WERI-Rb-1 (cell line): ENCODE measurements at regions not wholly inside any gene's neighbourhood (a gene's known extent, or its start where the extent isn't known, plus 50 kb on each side); places are given as distances from the start of the nearest gene placed in this dataset.

ENCODE experiments used
- DNase-seq: peaks from one replicate; pipeline ENCODE4 v3.0.0-alpha.2; 2020
- H3K27ac ChIP-seq: fragments of 250-450 bp; sonication (Bioruptor Pico); 2 replicates; pipeline ENCODE4 v1.5.1; 2020; ENCODE audit warnings: mild to moderate bottlenecking, moderate library complexity
- H3K27me3 ChIP-seq: fragments of 250-450 bp; sonication (Bioruptor Pico); 2 replicates; pipeline ENCODE4 v1.5.1; 2021; ENCODE audit warnings: mild to moderate bottlenecking, low read depth, moderate library complexity; ENCODE audit not compliant: insufficient read depth, severe bottlenecking
- H3K36me3 ChIP-seq: fragments of 250-450 bp; sonication (Bioruptor Pico); 2 replicates; pipeline ENCODE4 v1.5.1; 2020; ENCODE audit warnings: mild to moderate bottlenecking, moderate library complexity
- H3K4me3 ChIP-seq: 2 replicates; pipeline ENCODE4 v1.5.1; 2011; ENCODE audit warnings: low read depth, mild to moderate bottlenecking, control low read depth, low read length
- H3K9me3 ChIP-seq: fragments of 250-450 bp; sonication (Bioruptor Pico); 2 replicates; pipeline ENCODE4 v1.5.1; 2021; ENCODE audit warnings: mild to moderate bottlenecking, moderate library complexity; ENCODE audit not compliant: severe bottlenecking
- TF ChIP-seq, protein P1 (sequence below): IDR thresholded peaks from 2 replicates; pipeline ENCODE4 v1.5.1; 2011; ENCODE audit warnings: low read depth, mild to moderate bottlenecking, control low read depth, inconsistent platforms, low read length

- Histone ChIP-seq H3K27ac (no peak overlapping the region), H3K9me3 (no peaks in the 10 kb centered on the region), H3K4me3 (no peak overlapping the region), H3K27me3 (no peaks in the 10 kb centered on the region), H3K36me3 (no peaks in the 10 kb centered on the region)
- TF ChIP-seq, protein P1, sequence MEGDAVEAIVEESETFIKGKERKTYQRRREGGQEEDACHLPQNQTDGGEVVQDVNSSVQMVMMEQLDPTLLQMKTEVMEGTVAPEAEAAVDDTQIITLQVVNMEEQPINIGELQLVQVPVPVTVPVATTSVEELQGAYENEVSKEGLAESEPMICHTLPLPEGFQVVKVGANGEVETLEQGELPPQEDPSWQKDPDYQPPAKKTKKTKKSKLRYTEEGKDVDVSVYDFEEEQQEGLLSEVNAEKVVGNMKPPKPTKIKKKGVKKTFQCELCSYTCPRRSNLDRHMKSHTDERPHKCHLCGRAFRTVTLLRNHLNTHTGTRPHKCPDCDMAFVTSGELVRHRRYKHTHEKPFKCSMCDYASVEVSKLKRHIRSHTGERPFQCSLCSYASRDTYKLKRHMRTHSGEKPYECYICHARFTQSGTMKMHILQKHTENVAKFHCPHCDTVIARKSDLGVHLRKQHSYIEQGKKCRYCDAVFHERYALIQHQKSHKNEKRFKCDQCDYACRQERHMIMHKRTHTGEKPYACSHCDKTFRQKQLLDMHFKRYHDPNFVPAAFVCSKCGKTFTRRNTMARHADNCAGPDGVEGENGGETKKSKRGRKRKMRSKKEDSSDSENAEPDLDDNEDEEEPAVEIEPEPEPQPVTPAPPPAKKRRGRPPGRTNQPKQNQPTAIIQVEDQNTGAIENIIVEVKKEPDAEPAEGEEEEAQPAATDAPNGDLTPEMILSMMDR: no peak
- no peak for DNase-seq
These were observed 95.1 kb upstream of the MRPS22 start for GRCh38 chr3:139248593-139249255.

- Histone ChIP-seq H3K27ac (no peak overlapping the region), H3K27me3 (no peaks in the 10 kb centered on the region), H3K9me3 (no peaks in the 10 kb centered on the region), H3K36me3 (no peaks in the 10 kb centered on the region), H3K4me3 (no peak overlapping the region)
- TF ChIP-seq, protein P1: no peak
- DNase-seq: no peak
These were observed 92.3 kb upstream of the MRPS22 start for GRCh38 chr3:139251529-139251928.

DNA sequence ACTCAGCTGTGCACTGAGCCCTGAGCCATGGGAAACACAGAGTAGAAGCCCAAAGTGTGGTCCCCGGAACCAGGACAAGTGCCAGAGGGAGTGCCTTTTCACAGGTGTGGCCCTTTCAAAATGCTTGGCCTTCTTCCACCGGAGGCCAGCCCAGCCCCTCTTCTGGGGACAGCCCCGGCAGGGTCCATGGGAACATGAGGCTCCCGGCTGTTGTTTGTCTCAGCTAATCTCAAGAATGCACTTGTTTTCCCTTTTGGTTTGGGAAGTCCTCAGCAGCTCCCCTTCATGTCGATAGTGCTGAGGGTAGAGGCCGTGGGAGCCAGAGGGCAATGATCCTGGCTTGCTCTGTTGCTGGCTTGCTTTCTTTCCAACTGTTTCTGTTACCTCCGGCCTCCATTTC lies 91.1 kb upstream of the MRPS22 start:
- no peak overlapping the region for H3K27ac ChIP-seq
- no peak overlapping the region for H3K4me3 ChIP-seq
- no peaks in the 10 kb centered on the region for H3K27me3 ChIP-seq
- TF ChIP-seq, protein P1: no peak
- H3K9me3 ChIP-seq: no peaks in the 10 kb centered on the region
- no peak for DNase-seq
- no peaks in the 10 kb centered on the region for H3K36me3 ChIP-seq

DNA sequence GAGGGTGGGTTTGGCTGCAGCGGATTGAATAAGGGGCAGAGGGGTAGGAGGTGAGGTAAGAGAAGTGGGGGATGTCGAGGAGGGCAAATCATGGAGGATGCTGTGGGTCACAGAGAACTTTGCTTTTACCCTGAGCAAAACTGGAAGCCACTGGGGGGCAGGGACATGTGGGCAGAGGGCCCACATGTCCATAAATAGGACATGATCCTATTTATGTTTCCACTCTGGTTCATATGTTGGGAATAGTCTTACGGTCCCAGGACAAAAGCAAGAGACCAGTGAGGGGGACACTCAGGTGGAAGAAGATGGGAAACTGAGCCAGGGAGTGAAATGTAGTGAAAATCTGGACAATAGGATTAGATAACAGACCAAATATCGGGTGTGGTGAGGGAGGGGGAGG lies 85.5 kb upstream of the MRPS22 start:
- no peak overlapping the region for H3K27ac ChIP-seq
- no peaks in the 10 kb centered on the region for H3K27me3 ChIP-seq
- H3K36me3 ChIP-seq: no peaks in the 10 kb centered on the region
- TF ChIP-seq, protein P1: no peak
- H3K9me3 ChIP-seq: no peaks in the 10 kb centered on the region
- DNase-seq: no peak
- H3K4me3 ChIP-seq: no peak overlapping the region

DNA sequence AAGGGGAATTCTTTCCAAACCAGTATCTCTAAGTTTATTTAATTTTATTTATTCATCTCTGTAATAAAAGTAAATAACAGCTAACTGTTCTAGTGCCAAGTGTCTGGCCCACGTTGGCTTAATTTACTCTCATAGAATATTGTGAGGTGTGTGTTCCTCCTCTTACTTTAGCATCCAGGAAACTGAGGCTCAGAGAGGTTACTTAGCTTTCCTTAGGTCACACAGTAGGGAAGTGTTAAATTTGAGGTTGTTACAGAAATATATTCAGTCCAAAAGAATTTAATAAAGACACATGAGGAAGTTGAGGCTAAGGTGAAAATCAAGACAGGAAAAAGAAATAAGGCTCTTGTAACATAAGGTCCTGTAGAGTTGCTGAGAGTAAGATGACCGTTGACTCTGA lies 84.4 kb upstream of the MRPS22 start:
- TF ChIP-seq, protein P1: no peak
- no peaks in the 10 kb centered on the region for H3K27me3 ChIP-seq
- DNase-seq: no peak

GRCh38 chr3:139260041-139260486 lies 83.8 kb upstream of the MRPS22 start:
- no peaks in the 10 kb centered on the region for H3K27me3 ChIP-seq

More for the DNA sequence above, 84.4 kb upstream of the MRPS22 start:
- H3K4me3 ChIP-seq: no peak overlapping the region
- H3K27ac ChIP-seq: no peak overlapping the region
- H3K36me3 ChIP-seq: no peaks in the 10 kb centered on the region
- H3K9me3 ChIP-seq: no peaks in the 10 kb centered on the region

More at GRCh38 chr3:139260041-139260486, 83.8 kb upstream of the MRPS22 start:
- Histone ChIP-seq H3K27ac (no peak overlapping the region), H3K9me3 (no peaks in the 10 kb centered on the region), H3K4me3 (no peak overlapping the region), H3K36me3 (no peaks in the 10 kb centered on the region)
- TF ChIP-seq, protein P1: no peak
- DNase-seq: no peak
